Psoas muscle (tissue), 7 donors: ENCODE measurements at regions not wholly inside any gene's neighbourhood (a gene's known extent, or its start where the extent isn't known, plus 50 kb on each side); places are given as distances from the start of the nearest gene placed in this dataset.

Experiments used
- ATAC-seq, 4 donors: fragments of 200-7000 bp; cut with Tn5 transposase; one replicate each; pipeline ENCODE4 v1.9.1; 2020; ENCODE audit warnings: moderate library complexity in 3 of 4, mild to moderate bottlenecking in 2 of 4
- DNase-seq, 2 donors: peaks; one replicate each; pipeline ENCODE4 v3.0.0-alpha.2; 2020
- H3K27ac ChIP-seq: fragments of 200-600 bp; one replicate; pipeline ENCODE4 v1.8.0; 2022
- H3K27me3 ChIP-seq, 3 donors: fragments of 200-600 bp in 1 of 3; one replicate each; pipeline versions ENCODE4 v1.6.1 to v1.8.0; 2013 to 2022; ENCODE audit warnings: low read length in 2 of 3, mild to moderate bottlenecking in 2 of 3, moderate library complexity in 1 of 3; ENCODE audit not compliant: insufficient read depth in 3 of 3
- H3K36me3 ChIP-seq, 2 donors: fragments of 200-600 bp in 1 of 2; one replicate each; pipeline versions ENCODE4 v1.6.1 to v1.8.0; 2013 to 2022; ENCODE audit warnings: low read depth in 1 of 2, mild to moderate bottlenecking in 1 of 2, moderate library complexity in 1 of 2; ENCODE audit not compliant: insufficient read depth in 1 of 2
- H3K4me1 ChIP-seq: fragments of 200-600 bp; one replicate; pipeline ENCODE4 v1.8.0; 2022
- H3K4me3 ChIP-seq: fragments of 200-600 bp; one replicate; pipeline ENCODE4 v1.8.0; 2022; ENCODE audit warnings: mild to moderate bottlenecking
- H3K9me3 ChIP-seq: fragments of 200-600 bp; one replicate; pipeline ENCODE4 v1.8.0; 2022
- CTCF ChIP-seq: fragments of 200-600 bp; IDR thresholded peaks from one replicate; pipeline ENCODE4 v1.8.0; 2022; ENCODE audit warnings: antibody characterized with exemption
- WGBS, 3 donors: extraction: QIAGEN DNeasy Blood & Tissue Kit; methylation state at CpG; one replicate each; pipeline versions ENCODE4 v1.1.6 to v1.1.7; 2013; 5-methylcytosine and 5-hydroxymethylcytosine counted together
- intact Hi-C, 2 donors: fragments of 100-400 bp; cut with DNase I; formaldehyde crosslinking; loops; one replicate each; pipeline versions ENCODE4 v1.11.0 to v1.14.2; 2022
- donor health status: healthy with polysubstance abuse.
- donor health status: DM: no; HTN: no; CAD: no; lungs with moderate emphysema.
- donor health status: Bipolar disorder and iron deficiency.
- donor health status: healthy.
- donor health status: DM: yes; HTN: yes; CAD: no.
- donor health status: DM: no; HTN: no; CAD: no.
- donor health status: DM: yes; HTN: yes; CAD: no.

- no peaks in the 10 kb centered on the region for H3K27me3 ChIP-seq
- H3K4me1 ChIP-seq: no peaks in the 10 kb centered on the region
- no peaks in the 10 kb centered on the region for H3K9me3 ChIP-seq
- H3K4me3 ChIP-seq: no peak overlapping the region
- no peaks in the 10 kb centered on the region for H3K36me3 ChIP-seq
- no peak overlapping the region for H3K27ac ChIP-seq
- 60 to 63% (median 62%) methylated on average over 3 of the region's 3 CpGs for WGBS, 3 donors
- DNase-seq (no peak), ATAC-seq (no peak)
- TF ChIP-seq CTCF: no peak
- intact Hi-C loops: no loop called here
Measured at GRCh38 chr20:6439737-6440442, 317.1 kb upstream of the FERMT1 start.

GRCh38 chr20:6434131-6434530 lies 311.3 kb upstream of the FERMT1 start:
- Histone ChIP-seq H3K9me3 (no peaks in the 10 kb centered on the region), H3K4me1 (no peaks in the 10 kb centered on the region), H3K4me3 (no peak overlapping the region), H3K36me3 (no peaks in the 10 kb centered on the region), H3K27ac (no peak overlapping the region), H3K27me3 (no peaks in the 10 kb centered on the region)
- ATAC-seq: no peak
- no peak for TF ChIP-seq CTCF
- WGBS, 3 donors: 61 to 85% (median 68%) methylated on average over 2 of the region's 2 CpGs
- intact Hi-C loops: no loop called here
- DNase-seq: no peak

GRCh38 chr20:6430381-6430780 lies 307.6 kb upstream of the FERMT1 start:
- H3K27me3 ChIP-seq: no peaks in the 10 kb centered on the region
- no peak overlapping the region for H3K27ac ChIP-seq
- no peaks in the 10 kb centered on the region for H3K4me1 ChIP-seq
- no peak overlapping the region for H3K4me3 ChIP-seq
- intact Hi-C loops: no loop called here
- H3K9me3 ChIP-seq: no peaks in the 10 kb centered on the region
- TF ChIP-seq CTCF: no peak
- no peak for DNase-seq
- ATAC-seq: no peak
- H3K36me3 ChIP-seq: no peaks in the 10 kb centered on the region

GRCh38 chr20:6426287-6426891 lies 303.6 kb upstream of the FERMT1 start:
- WGBS, 3 donors: 44 to 58% (median 48%) methylated on average over 1 of the region's 1 CpG
- ATAC-seq (no peak), DNase-seq (no peak)
- Histone ChIP-seq H3K36me3 (no peaks in the 10 kb centered on the region), H3K27me3 (no peaks in the 10 kb centered on the region), H3K4me1 (no peaks in the 10 kb centered on the region), H3K9me3 (no peaks in the 10 kb centered on the region), H3K4me3 (no peak overlapping the region), H3K27ac (no peak overlapping the region)
- intact Hi-C loops: no loop called here
- TF ChIP-seq CTCF: no peak
